Urothelium cell line (cell line): ENCODE measurements at regions not wholly inside any gene's neighbourhood (a gene's known extent, or its start where the extent isn't known, plus 50 kb on each side); places are given as distances from the start of the nearest gene placed in this dataset.

ENCODE experiments used
- DNase-seq: peaks from one replicate; pipeline ENCODE4 v3.0.0; 2011; ENCODE audit warnings: low spot score, mixed read lengths
- FAIRE-seq: peaks from 2 replicates; lab custom pipeline; 2011; peaks lifted over from hg19 to GRCh38; lab: Jason Lieb, UNC

DNA sequence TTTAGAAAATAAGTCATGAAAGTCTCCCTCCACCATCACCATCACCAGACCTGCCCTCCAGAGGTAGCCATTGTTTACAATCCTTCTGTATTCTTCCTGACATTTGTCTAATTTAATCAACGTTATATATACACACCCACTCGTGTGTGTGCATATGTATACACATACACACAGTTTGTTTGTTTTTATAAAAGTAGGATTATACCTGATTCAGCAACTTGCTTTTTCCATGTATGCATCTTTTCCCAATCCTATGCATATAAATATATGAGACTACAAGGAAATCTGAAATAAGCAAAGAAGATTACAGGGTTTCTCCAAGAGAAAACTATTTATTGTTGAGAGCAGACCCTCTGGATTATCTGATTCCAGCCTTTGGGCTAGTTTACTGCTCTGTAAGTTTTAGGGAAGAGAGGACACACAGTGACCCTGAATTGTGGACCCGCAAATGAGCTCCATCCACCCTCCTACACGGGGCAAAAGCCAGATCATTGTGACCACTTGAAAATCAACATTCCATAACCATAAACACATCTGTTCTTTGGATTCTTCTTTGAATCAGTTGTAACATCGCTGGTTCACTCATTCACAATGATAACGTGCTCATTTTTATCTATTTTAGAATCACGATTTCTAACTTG, 104.3 kb downstream of the CPN2 start:
- FAIRE-seq = no peak
- no peak for DNase-seq

DNA sequence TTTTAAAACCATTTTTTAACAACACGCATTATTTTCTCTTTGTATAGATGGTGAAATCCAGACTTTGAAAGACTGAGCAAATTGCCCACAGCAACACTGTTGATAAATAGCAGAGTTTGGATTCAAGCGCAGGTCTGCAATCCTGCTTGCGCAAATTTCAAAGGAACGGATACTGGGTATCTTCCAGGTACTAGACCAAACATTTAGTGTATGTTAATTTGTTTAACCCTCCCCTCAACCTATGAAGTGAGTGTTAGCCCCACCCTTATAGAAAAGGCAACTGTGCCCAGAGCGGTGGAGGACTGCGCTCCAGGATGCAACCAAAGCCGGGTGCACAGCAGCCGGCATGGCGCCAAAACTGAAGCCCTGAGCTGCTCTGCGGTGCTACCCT, 103.8 kb downstream of the CPN2 start:
- FAIRE-seq = no peak
- DNase-seq = no peak

DNA sequence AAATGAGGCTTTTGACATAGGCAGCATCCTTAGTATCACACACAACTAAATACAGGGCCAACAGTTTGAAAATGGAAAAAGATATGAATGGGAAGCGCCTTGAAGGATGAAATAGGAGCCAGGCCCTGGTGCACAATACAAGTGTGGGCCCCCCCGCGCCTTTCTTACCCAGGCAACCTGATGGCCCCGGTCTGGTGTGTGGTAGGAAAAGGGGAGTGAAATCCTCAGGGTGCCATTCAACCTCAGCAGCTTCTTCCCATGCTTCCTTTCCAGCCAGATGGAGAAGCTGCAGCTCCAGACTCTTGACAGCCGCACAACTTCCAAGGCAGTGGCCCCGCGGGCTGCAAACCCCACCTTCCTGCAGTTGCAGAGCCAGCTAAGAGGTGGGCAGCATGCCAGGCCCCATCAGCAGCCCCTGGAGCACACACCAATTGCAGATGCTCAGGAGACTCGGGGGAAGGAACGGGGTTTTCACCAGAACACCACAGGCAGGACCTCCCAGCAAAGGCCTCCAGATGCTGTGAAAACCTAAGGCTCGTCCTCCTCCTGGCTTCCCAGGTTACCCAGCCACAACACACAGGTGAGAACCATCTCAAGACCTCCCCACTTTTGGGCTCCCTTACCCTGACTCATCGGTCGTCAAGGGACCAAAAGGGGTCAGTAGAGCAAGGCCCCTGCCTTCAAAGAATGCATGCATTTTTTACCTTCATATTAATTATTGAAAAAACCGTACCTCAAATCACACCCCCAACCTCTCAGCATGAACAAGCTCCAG, 101.6 kb downstream of the CPN2 start:
- DNase-seq (no peak), FAIRE-seq (no peak)

DNA sequence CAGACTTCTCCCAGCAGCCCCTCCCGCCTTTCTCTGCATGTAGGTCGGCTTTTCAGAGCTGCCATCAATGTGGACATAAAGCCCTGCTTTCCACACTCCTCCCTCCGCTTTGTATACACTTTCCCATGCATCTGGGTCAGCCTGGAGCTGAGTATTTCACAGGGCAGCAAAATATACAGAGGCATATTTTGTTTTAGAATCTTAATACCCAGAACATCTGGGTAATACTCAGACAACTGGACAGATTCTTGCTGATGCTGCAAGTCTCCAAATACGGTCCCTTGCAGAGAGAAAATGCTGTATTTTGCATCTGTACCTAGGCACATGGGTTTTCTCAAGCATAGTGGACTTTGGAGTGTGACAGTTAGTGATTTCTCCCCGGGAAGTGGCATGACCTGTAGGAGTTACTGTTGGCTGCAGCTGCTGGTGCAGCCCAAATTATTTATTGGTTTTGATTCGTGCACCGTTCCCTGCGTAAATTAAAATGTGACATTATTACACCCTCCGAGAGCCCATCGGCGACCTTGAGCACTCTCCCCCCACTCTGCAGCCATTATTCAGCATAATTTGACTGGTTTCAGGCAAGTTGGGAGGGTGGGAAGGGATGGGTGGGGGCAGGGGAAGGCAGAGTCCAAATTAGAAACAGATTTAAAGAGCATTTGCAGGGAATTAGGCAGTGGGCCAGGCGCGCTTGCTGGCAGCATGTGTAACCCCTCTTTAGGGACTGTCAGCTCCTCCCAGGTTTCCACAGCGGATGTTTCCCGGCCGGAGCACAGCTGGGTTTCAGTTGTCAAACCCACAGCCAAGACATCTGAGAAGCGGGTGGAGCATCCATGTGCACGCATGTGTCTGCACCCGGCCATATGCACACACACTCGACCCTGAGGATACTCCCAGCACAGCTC, 100.8 kb downstream of the CPN2 start:
- FAIRE-seq (no peak), DNase-seq (no peak)

DNA sequence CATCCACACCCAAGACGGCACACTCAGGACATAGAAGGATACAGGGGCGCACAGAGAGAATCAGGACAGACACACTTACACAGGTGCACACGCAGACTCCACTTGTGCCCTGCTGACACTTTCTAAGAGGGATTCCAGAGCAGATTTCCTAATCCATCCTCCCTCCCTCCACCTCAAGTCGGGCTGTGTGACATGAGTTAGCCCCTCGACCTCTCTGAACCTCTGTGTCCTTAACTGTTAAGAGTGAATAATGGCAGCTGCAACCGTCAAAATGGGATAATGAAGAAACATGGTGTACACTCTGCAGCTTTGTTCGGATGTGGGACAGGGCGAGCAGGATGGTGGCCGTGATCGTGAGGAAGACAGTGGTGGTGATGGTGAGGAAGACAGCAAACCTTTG, 100.1 kb downstream of the CPN2 start:
- FAIRE-seq (no peak), DNase-seq (no peak)

DNA sequence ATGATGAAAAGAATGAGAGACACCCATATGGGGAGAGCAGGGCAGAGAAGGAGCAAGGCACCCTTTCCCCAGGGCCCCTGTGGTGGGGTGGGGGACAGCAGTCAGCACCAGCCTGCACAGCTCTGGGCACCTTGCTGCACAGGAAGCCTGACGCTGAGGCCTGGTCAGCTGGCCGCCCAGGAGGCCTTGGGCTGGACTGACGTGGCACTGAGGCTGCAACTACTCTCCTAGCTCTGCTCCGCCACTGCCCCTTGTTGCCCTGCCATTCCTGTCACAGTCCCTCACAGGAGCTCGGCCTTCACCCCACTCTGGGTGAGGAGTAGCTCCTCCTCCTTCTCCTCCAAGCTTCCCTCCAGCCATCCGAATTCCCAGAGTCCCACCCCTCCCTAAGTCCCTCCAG, 99.7 kb downstream of the CPN2 start:
- DNase-seq (no peak), FAIRE-seq (no peak)

DNA sequence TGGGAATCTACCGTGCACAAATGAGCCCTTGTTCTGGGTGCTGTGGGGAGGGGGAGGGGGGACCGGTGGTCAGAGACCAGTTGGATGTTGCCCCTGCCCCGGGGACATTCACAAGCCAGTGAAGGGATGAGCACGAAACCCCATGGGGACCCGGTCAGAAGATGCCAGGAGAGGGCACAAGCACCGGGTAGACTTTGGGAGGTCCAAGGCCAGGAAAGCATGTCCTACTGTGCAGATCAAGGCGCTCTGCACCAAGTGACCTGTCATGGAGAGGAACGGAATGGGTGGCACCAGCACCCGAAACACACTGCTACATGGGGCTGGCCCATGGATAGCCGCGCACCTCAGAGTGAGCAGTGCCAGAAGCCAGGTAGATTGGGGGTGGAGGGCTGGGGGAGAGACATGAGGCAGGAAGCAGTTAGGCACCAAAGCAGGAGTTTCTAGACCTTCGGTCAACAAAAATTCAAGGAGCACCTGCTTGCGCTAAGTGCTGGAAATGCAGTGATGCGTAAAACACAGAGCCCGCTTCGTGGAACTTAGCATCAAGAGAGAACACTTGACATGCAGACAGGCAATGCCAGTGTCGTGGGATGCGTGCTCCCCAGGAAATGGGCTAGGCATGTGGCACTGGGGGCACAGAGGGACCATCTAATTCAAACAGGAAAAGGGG, 99.1 kb downstream of the CPN2 start:
- FAIRE-seq (no peak), DNase-seq (no peak)

DNA sequence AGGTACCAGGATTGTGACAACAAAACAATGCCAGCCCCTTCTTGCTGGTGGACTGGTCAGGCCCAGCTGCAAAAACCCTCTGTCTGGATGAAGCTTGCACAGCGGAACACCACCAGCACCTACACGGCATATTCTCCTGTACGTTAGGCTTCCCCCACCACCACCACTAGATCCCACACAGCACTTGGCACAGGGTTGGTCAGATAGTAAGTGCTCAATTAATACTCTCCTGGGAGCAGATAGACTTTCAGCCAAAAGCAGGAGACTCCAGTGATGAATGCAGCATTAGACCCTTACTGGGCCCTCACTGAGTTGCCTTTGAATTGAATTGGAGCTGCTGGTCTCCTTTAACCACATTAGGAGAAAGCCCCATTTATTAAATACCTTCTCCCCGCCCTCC, 97.9 kb downstream of the CPN2 start:
- DNase-seq = no peak
- no peak for FAIRE-seq

DNA sequence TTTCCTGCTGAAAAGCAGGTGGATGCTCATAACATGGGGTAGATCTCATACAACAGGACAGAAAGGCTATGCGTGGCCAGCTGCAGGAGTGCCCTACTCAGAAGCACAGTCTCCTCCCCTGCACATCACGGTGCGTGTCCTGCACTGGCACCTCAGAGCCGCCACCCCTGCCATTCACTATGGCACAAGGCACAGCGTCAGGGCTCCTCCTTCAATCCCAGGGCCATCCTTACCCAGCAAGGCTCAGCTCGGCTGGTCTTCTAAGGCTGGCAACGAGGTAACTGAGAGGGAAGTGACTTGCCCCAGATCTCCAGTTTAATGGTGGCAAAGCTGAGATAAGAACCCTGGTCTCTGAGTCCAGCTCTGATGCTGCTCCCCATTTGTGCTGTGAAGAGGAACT, 97.1 kb downstream of the CPN2 start:
- FAIRE-seq (no peak), DNase-seq (no peak)

DNA sequence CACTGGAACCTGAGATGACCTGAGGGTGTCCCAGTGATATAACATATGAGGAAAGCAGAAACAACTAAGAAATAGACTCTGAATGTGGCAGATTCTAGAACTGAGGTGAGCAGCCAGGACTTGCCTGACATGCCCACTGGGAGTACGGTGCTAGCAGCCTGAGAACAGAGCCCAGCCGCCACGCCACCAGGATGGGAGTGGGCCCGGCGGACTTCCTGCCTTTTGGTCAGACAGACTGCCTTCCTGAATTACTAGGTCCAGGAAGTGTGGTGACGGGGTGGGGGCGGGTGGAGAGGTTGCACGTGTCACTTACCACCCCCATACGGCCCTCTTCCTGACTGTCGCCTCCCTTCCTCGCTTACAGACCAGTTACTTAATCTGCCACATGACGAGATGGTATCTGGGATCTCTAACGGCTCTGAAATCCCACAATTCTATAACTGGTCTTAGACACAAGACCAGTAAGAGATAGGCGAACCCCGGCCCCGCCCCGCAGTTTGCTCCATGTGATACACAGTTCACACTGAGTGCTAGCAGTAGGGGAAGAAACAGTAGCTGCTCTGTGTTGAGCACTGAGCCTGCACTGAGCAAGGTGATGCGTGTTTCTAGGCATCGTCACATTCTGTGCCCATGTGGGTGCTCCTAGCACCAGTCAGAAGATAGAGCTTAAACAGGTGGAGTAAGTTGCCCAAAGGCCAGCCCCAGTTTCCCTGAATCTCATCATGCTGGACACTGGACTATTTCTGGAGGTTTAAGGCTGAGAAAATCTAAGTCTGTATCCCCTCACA, 95.7 kb downstream of the CPN2 start:
- FAIRE-seq (no peak), DNase-seq (no peak)

DNA sequence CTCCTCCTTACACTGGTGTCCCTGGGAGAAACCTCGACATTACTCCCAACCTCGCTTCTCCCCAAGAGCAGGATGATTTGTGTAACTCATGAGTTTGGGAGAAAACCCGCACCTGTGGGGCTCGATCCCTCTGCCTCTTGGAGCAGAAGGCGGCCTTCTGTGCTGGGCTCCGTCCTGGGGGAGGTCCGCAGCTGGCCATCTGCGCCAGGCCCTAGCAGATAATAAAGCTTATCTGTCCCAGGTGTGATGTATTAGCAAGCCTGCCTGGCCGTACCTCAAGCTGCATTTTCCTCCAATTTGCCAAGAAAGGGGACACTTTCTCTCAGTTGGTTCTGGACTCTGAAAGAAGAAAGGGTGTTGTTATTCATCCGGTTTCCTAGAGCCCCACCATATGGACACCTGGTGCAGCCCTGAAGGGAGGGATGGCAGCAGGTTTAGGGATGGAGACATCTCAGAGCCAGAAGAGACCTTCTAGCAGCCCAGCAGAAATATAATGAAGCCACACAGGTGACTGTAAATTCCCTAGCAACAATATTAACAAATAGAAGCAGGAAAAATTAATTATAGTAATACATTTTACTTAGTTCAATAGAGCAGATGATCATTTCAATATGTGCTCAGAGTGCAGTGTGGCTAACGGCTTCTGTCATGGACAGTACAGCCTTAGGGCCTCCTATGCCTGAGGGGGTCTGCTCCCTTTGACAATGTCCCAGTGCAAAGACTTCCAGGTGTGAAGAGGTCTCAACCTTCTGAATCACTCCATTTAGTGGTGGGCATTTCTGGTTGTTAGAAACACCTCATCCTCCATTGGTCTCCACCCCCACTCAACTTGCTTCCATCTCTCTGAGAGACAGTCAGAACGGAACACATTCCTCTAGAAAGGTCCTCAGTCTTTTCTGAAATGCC, 94.8 kb downstream of the CPN2 start:
- FAIRE-seq (no peak), DNase-seq (no peak)

DNA sequence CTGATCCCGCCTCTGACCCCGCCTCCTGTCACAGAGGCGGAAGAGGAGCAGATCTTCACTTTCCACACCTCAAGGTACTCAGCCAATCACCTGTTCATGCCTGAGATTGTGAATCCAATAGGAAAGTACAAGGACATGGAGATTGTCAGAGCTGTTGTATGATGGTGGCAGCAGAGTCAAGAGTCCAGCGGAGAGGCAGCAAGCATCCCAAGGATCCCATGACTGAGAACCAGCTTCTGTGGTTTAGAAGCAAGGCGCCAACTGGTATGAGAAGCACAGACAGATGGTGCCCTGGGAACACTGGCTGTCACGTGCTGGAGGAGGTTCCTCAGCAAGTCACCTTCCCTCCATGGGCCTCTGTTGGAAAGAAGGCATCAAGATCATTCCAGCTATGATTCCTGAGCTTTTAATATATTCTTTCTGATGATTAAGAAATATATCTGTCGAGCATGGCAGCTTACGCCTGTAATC, 93.9 kb downstream of the CPN2 start:
- FAIRE-seq (no peak), DNase-seq (no peak)

DNA sequence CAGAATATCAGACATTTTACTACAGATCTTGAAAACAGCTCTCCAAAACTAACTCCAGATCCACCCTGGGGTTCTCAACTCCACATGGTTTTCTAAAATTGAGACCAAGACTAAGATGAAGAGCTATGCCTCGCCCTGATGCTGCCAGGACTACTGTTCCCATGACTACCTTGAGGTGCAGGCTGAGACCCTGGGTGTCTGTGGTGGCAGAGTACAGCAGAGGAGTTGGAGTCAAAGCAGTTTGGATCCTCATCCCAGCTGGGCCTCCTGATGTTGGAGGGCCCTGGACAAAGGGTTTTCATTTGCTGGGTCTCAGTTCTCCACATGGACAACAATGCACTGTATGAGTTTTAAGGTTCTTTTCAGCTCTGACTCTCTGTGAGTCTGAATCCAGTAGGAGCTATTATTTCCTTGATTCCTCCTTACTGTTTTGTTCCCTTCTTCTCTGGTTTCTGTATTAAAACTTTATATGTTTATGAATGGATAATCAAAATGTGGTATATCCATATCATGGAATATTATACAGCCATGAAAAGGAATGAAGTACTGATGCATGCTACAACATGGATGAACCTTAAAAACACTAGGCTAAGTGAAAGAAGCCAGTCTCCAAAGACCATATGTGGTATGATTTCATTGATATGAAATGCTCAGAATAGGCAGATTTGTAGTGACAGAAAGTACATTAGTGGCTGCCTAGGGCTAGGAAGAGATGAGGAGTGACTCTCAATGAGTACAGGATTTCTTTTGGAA, 93.0 kb downstream of the CPN2 start:
- FAIRE-seq = no peak
- no peak for DNase-seq

DNA sequence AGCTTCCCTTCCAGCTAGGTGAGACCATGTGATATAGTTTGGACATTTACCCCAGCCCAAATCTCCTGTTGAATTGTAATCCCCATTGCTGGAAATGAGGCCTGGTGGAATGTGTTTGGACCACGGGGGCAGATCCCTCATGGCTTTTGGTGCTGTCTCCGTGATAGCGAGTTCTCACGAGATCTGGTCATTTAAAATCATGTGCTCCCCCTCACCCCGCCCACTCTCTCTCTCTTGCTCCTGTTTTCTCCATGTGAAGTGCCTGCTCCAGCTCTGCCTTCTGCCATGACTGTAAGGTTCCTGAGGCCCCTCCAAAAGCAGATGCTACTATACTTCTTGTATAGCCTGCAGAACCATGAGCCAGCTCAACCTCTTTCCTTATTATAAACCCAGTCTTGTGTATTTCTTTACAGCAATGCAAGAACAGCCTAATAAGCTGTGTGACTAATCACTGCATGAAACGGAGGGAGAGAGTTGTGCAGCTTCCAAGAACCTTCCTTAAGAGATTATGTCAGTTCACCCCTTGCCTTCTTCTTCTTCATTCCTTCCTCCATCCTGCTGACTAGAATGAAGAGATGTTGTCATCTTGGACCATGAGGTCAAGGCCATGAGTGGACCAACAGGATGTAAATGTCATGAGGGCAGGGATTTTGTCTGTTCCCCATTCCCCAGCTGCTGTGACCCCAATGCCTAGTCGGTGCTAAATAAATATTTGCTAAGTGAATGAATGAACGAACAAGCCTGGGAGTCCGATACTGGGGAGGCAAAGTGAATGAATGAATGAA, 91.0 kb downstream of the CPN2 start:
- no peak for DNase-seq
- no peak for FAIRE-seq

DNA sequence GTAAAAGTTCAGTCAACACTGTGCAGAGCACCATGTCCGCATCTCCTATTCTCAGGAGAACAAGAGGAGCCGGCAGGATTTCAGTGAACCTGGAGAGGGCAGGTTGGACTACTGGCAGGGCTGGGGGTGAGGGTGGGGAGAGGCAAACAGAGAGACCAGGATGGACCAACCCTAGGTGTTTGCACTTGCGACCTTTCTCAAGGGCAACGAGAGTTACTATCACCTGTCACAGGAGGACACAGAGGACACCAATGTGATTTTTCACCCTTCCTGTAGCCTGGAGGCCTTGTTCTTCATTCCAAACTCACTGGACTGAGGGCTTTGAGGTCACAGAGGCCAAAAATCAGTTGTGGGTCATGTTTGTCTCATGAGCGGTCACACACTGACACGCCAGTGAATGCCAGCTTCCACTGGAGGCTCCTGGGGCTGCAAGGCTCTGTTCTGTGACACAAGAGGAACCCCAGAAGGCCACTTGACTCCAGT, 89.5 kb downstream of the CPN2 start:
- FAIRE-seq = no peak

DNA sequence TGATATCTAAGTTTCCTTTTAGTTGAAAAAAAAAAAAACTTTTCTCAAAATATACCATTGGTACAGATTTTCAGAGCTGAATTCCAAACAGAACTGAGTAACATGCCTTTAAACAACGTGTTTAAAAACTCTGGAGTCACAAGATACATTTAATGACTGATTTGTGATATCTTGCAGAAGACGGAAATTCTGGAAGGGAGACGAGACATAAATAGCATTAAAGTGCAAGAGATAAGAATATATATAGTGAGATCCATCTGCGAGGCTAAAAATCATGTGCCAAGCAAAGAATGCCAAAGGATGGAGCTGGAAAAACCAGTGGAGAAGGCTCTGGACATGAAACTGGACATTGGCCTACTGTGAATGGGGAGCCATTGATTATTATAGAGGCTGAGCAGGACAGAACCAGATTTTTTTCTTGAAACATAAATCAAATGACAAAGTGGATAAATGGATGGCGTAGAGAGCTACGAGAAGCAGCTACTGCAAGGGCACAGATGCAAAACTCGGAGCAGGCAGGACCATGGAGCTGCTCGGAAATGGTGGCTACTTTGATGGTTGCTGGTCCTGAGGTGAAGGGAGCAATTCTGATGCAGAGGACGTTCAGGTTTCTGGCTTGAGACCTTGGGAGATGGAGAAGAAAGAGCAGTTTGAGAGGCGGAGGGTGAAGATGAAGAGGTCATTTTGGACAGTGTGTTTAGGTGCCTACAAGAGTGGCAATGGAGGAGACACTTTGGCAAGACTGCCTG, 88.8 kb downstream of the CPN2 start:
- DNase-seq (no peak), FAIRE-seq (no peak)

More for the DNA sequence above, 89.5 kb downstream of the CPN2 start:
- no peak for DNase-seq

DNA sequence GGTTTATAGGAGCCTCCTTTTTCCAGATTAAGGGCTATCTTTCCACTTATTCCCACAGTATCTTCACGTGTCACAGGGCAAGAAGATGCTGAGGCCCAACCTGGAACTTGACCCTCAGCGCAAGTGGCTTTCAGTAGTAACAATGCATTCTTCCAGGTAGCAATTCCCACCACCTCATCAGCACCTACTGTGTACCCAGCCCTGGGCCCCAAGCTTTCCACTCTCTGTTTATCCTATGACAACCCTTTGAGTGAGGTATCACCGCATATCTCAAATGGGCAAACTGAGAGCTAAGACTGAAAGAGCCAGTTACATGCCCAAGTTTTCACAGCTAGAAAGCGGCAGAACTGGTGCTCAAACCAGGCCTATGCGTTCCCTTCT, 88.2 kb downstream of the CPN2 start:
- FAIRE-seq = no peak
- no peak for DNase-seq
